ENCODE measurements at regions not wholly inside any gene's neighbourhood (a gene's known extent, or its start where the extent isn't known, plus 50 kb on each side); places are given as distances from the start of the nearest gene placed in this dataset.

- TF ChIP-seq CTCF (conservative IDR thresholded peaks at IDR 0.05; ENCODE audit: low read length) = no peak
- no peak for TF ChIP-seq EZH2phosphoT487 (IDR thresholded peaks at IDR 0.05; ENCODE audit: borderline replicate concordance, low read depth, low read length)
These were observed 126.7 kb downstream of the MTHFS start for GRCh38 chr15:79769933-79770759.
